Kidney tubule cell (primary cell): ENCODE measurements at regions not wholly inside any gene's neighbourhood (a gene's known extent, or its start where the extent isn't known, plus 50 kb on each side); places are given as distances from the start of the nearest gene placed in this dataset.
"Not testable (repeated sequence)": the region's sequence is repeated elsewhere in the genome, so short reads cannot be mapped to it uniquely, and the experiment has no call there.

Source experiments
- DNase-seq: peaks from one replicate; pipeline ENCODE4 v3.0.0-alpha.2; 2018; ENCODE audit warnings: low spot score

GRCh38 chr11:110347660-110348059, 51.2 kb upstream of the RDX start:
- no peak for DNase-seq

- DNase-seq = peak; percentile 80
Measured at GRCh38 chr11:110349138-110349996, 53.0 kb upstream of the RDX start.

- DNase-seq = not testable (repeated sequence)
Measured at GRCh38 chr11:110349997-110350383, 53.6 kb upstream of the RDX start.

GRCh38 chr11:110355011-110355744, 58.8 kb upstream of the RDX start:
- DNase-seq = no peak

- peak; percentile 72 for DNase-seq
Measured at GRCh38 chr11:110356762-110357671, 60.6 kb upstream of the RDX start.

DNA sequence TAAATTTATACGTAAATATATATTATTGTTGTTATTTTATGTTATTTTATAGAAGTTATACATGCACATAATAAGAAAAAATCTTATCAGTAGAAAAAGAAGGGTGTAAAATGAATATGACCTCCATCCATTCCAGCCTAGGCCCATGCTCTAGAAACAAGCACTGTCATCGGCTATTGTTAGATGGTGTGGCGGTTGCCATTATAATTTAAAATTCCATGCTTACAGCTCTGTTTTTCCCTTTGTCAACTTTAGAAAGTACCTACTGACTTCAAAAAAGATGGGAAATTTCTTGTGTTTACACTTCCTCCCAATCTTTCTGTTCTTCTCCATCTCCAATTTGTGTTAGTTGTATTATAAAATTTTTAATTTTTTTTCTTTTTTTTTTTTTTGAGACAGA, 61.9 kb upstream of the RDX start:
- no peak for DNase-seq

- DNase-seq = not testable (repeated sequence)
Measured at GRCh38 chr11:110360781-110361408, 64.5 kb upstream of the RDX start.

DNA sequence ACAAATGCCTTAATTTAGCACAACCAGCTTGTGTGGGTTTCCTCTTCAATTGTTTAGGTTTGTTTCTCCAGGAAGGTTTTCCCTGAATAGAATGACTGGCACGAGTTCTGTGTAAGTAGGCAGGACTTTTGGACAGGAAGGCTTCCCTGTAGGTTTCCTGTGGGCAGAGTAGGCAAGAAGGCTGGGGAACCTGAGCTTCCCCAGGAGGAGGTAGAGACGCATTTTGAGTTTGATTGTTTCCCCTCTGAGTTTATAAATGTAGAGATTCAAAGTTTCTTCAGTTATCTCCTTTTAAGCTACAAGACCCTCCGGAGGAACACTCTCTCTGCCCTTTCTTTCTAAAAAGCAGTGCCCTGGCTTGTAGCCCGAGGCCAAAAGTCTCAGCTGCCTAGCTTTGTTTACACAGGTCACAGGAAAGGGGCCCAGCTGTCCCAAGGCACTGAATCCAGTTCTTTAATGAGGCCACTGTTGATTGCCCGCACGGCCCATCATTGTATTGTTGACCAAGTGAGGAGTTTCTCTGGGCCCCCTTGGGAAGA, 66.6 kb upstream of the RDX start:
- DNase-seq = peak; percentile 53

GRCh38 chr11:110366291-110366690, 63.5 kb upstream of the FDX1 start:
- peak; percentile 50 for DNase-seq

DNA sequence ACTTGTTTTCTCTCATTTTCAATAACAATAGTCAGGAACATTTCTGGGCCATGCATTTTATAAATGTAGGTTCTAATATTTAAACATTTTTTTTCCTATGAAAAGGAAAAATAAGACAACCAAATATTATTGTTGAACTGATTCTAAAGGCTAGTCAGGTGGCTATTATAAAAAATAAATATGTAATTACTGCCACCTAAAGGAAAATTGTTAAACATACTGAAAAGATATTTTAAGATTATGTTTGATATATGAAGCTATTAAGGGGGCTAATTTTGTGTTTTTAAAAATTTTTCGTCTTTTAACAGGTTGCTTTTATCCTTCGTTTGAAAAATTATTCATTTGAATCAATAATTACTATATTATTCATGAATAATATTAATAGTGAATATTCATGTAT, 62.2 kb upstream of the FDX1 start:
- no peak for DNase-seq

GRCh38 chr11:110371084-110371483, 58.7 kb upstream of the FDX1 start:
- no peak for DNase-seq

DNA sequence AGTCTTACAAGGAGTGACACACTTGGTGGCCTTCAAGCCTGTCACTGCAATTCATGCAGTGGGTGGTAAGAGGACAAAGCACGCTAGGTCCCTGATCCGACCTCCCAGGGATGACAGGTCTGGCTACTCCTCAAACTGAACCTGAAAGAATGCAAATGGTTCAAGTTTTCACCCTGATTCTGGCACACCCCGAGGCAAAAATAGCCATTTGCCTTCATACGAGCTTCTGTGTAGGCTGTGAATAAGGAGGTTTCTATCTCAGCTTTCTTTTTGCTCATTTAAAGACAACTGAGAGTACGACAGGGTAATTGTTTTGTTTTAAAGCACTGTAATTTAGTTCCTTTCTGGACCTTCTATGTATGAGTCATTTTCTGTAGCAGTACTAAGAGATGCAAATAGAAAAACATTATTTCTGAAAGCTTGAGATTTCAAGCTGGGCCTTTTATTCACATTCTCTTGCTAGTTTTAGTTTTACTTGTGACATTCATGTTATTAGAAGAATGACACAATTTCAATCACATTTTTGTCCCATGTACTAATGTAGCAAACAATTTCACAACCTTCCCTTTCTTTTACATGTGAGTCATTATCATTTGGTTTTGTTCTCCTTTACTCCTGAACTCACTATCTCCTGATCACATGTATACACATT, 56.6 kb upstream of the FDX1 start:
- DNase-seq = peak; percentile 46

GRCh38 chr11:110374921-110375320, 54.8 kb upstream of the FDX1 start:
- DNase-seq = no peak

- DNase-seq = no peak
Measured at GRCh38 chr11:110375351-110375750, 54.4 kb upstream of the FDX1 start.

DNA sequence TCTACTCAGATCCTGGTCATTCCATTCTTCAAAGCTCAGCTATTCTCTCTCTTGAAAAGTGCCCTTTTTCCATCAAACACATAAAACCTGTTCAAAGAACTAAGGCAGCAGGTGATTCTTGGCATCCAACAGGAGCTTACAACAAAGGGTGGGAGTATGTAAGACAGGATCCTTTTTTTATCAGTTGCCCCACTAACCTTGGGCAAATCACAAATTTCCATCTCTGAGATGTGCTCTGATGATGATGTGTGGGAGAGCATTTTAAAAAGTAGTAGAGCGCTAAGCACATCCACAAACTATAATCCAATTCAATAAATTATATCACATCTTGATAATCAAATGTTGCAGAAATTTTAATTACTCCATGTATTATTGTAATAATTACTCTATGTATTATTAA, 53.7 kb upstream of the FDX1 start:
- DNase-seq = no peak

DNA sequence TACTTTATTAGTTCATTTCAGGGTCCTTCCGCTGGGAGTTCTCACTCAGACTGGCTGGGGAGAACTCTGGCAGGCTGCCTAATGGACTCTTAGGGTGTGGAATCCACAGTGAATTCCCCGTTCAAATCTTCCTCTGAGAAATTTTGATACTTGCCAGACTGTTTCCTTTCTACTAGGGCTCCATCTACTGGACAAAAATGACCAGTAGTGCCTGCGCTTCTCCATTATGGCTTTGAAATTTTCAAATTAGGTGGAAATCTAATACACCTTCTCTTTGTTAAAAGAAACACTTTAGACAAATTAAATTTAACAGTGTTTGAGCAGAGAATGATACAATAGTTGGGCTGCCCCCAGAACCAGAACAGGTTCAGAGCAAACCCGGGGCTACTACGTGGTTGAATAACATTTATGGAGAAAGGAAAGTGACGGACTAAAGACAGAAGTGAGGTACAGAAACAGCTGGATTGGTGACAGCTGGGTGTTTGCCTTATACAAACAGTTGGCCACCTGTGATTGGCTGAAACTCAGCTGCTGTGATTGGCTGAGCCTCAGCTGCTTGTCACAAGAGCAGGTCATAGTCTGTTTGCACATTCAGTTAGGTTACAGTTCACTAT, 52.9 kb upstream of the FDX1 start:
- peak; percentile 89 for DNase-seq

- no peak for DNase-seq
Measured at GRCh38 chr11:110377434-110377833, 52.3 kb upstream of the FDX1 start.

DNA sequence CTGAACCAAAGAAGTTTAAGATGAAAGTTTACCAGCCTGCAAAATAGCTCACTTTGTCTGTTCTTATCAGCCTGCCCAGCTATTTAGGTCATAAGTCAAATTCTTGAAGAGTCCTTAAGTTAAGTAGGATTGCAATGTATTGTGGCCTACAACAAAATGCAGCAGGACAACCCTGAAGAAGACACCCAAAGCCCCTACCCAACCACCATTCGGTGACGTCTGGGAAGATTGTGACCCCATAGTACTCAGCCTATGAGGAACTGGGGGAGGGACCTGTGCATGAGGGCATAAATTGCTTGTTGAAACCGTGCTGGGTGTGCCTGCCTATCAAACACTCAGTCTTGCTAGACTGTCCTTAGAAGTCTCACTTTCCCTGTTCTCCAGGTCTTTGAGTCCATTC, 50.5 kb upstream of the FDX1 start:
- DNase-seq = no peak

DNA sequence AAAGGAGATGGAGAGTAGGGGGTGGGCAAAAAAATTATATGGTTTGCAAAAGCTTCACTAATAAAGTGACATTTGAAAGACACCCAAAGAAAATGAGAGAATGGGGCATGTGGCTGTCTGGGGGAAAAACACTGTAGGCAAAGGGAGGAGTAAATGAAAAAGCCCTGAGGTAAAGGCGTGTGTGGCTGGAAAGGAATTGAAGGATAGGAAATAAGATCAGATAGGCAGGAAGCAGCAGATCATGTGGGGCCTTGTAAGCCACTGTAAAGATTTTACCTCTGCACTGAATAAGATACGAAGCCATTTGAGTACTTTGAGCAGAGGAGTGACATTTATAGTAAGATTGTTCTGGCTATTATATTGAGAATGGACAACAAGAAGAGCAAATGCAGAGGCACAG, 49.8 kb upstream of the FDX1 start:
- no peak for DNase-seq
